T-cell (primary cell): ENCODE measurements at regions not wholly inside any gene's neighbourhood (a gene's known extent, or its start where the extent isn't known, plus 50 kb on each side); places are given as distances from the start of the nearest gene placed in this dataset.

ENCODE experiments used
- ATAC-seq, 4 experiments: fragments of 200-7000 bp in 3 of 4; fragments of 150-1000 bp in 1 of 4; cut with Tn5 transposase; replicated peaks in 1 of 4; 1 replicate in 3 of 4; 2 replicates in 1 of 4; pipeline ENCODE4 v1.10.0; 2021; ENCODE audit warnings: moderate library complexity in 3 of 4, mild to moderate bottlenecking in 2 of 4, moderate number of reproducible peaks in 1 of 4
- CTCF ChIA-PET, 2 donors: fragments of 300-600 bp; sonication (Branson Sonifier 250); formaldehyde crosslinking; loops; one replicate each; lab custom pipeline; 2022; ENCODE audit warnings: antibody characterized with exemption in 2 of 2; lab: Charles Lee
- POLR2A ChIA-PET, 2 donors: fragments of 300-600 bp; sonication (Branson Sonifier 250); formaldehyde crosslinking; loops; one replicate each; lab custom pipeline; 2022; ENCODE audit warnings: antibody characterized with exemption in 2 of 2; lab: Charles Lee
- DNase-seq, 35 experiments: peaks; one replicate each; pipeline versions ENCODE4 v3.0.0 to v3.0.0-alpha.2; 2013 to 2023
- H3K27ac ChIP-seq: one replicate; pipeline ENCODE4 v1.5.1; 2013; ENCODE audit warnings: low read length
- H3K27me3 ChIP-seq, 2 experiments: replicated peaks in 1 of 2; 1 replicate in 1 of 2; 2 replicates in 1 of 2; pipeline versions ENCODE4 v1.6.1 to v1.7.0; 2013; ENCODE audit warnings: low read length in 1 of 2, mixed read lengths in 1 of 2; ENCODE audit not compliant: control insufficient read depth in 2 of 2, insufficient read depth in 2 of 2; ENCODE audit errors: extremely low read depth in 1 of 2
- H3K36me3 ChIP-seq, 2 donors: 1 replicate in 1 of 2; 2 replicates in 1 of 2; pipeline versions ENCODE4 v1.6.1 to v1.7.0; 2013; ENCODE audit warnings: low read length in 1 of 2; ENCODE audit not compliant: control insufficient read depth in 2 of 2, insufficient read depth in 1 of 2; ENCODE audit errors: extremely low read depth in 1 of 2
- H3K4me1 ChIP-seq, 2 experiments: 1 replicate in 1 of 2; 2 replicates in 1 of 2; pipeline versions ENCODE4 v1.6.1 to v1.7.0; 2013; ENCODE audit warnings: low read length in 2 of 2, mixed read lengths in 1 of 2; ENCODE audit not compliant: insufficient read depth in 2 of 2, control insufficient read depth in 1 of 2; ENCODE audit errors: extremely low read depth in 1 of 2
- H3K4me3 ChIP-seq, 2 donors: 1 replicate in 1 of 2; 2 replicates in 1 of 2; pipeline versions ENCODE4 v1.5.1 to v1.7.0; 2013; ENCODE audit warnings: mild to moderate bottlenecking in 2 of 2, low read length in 1 of 2, moderate library complexity in 1 of 2; ENCODE audit not compliant: control insufficient read depth in 1 of 2; ENCODE audit errors: extremely low read depth in 1 of 2
- H3K9me3 ChIP-seq: 2 replicates; pipeline ENCODE4 v1.7.0; 2013
- H3K27ac Mint-ChIP-seq, 2 donors: one replicate each; pipeline ENCODE4 v1.8.0; 2020 to 2021; ENCODE audit warnings: mild to moderate bottlenecking in 2 of 2, mixed read lengths in 2 of 2
- H3K27me3 Mint-ChIP-seq, 2 donors: one replicate each; pipeline ENCODE4 v1.8.0; 2021 to 2022; ENCODE audit warnings: mixed read lengths in 2 of 2
- H3K36me3 Mint-ChIP-seq: one replicate; pipeline ENCODE4 v1.8.0; 2021; ENCODE audit warnings: mixed read lengths
- H3K4me1 Mint-ChIP-seq, 3 donors: one replicate each; pipeline ENCODE4 v1.8.0; 2020 to 2022; ENCODE audit warnings: mixed read lengths in 3 of 3, mild to moderate bottlenecking in 1 of 3
- H3K4me3 Mint-ChIP-seq, 3 donors: one replicate each; pipeline ENCODE4 v1.8.0; 2020 to 2022; ENCODE audit warnings: mild to moderate bottlenecking in 3 of 3, mixed read lengths in 3 of 3, moderate library complexity in 3 of 3
- H3K9me3 Mint-ChIP-seq, 3 donors: one replicate each; pipeline ENCODE4 v1.8.0; 2020 to 2022; ENCODE audit warnings: mixed read lengths in 3 of 3
- WGBS: methylation state at CpG from one replicate; pipeline ENCODE4 v1.1.5; 2013; ENCODE audit warnings: missing lambda C conversion rate; ENCODE audit not compliant: insufficient coverage; 5-methylcytosine and 5-hydroxymethylcytosine counted together

- Histone ChIP-seq H3K4me3 (no peak overlapping the region), H3K4me1 (no peaks in the 10 kb centered on the region), H3K36me3 (no peaks in the 10 kb centered on the region), H3K27me3 (no peaks in the 10 kb centered on the region), H3K9me3 (no peaks in the 10 kb centered on the region), H3K27ac (no peak overlapping the region)
- Mint-ChIP-seq H3K27me3 (peaks cover 13 to 24% of the 10 kb centered on the region in 2 donors), H3K4me1 (no peaks in the 10 kb centered on the region), H3K27ac (no peak overlapping the region), H3K36me3 (peaks cover 7% of the 10 kb centered on the region), H3K9me3 (peaks cover 7 to 40% (median 15%) of the 10 kb centered on the region in 3 donors), H3K4me3 (no peak overlapping the region)
- POLR2A ChIA-PET = no interaction called here
- DNase-seq = no peak
- WGBS = no CpG with 5 or more reads among the region's 1 CpG
- CTCF ChIA-PET = no interaction called here
- ATAC-seq = no peak
Observed at GRCh38 chr5:96265487-96265886, 167.6 kb downstream of the PCSK1 start.

- no peak overlapping the region for H3K4me3 Mint-ChIP-seq
- POLR2A ChIA-PET = no interaction called here
- H3K4me1 Mint-ChIP-seq = no peaks in the 10 kb centered on the region
- Histone ChIP-seq H3K27ac (no peak overlapping the region), H3K36me3 (no peaks in the 10 kb centered on the region), H3K4me1 (no peaks in the 10 kb centered on the region), H3K27me3 (no peaks in the 10 kb centered on the region), H3K4me3 (no peak overlapping the region), H3K9me3 (no peaks in the 10 kb centered on the region)
- no peak overlapping the region for H3K27ac Mint-ChIP-seq
- H3K36me3 Mint-ChIP-seq = peaks cover 7% of the 10 kb centered on the region
- CTCF ChIA-PET = no interaction called here
- peaks cover 7 to 26% (median 12%) of the 10 kb centered on the region in 3 donors for H3K9me3 Mint-ChIP-seq
- DNase-seq (no peak), ATAC-seq (no peak)
- WGBS = no CpG with 5 or more reads among the region's 3 CpGs
- H3K27me3 Mint-ChIP-seq = peaks cover 11 to 29% of the 10 kb centered on the region in 2 donors
Observed at GRCh38 chr5:96264047-96264446, 169.0 kb downstream of the PCSK1 start.

GRCh38 chr5:96262105-96262504, 170.9 kb downstream of the PCSK1 start:
- DNase-seq = no peak
- Histone ChIP-seq H3K27ac (no peak overlapping the region), H3K9me3 (no peaks in the 10 kb centered on the region), H3K27me3 (no peaks in the 10 kb centered on the region), H3K4me3 (no peak overlapping the region), H3K4me1 (no peaks in the 10 kb centered on the region), H3K36me3 (no peaks in the 10 kb centered on the region)
- ChIA-PET POLR2A (no interaction called here), CTCF (interaction anchor here (0.5 to 0.6 kb wide), 2 partner anchors 491 to 676 kb away, joined by 3 read pairs; no protein-coding TSS in a partner anchor)
- Mint-ChIP-seq H3K36me3 (peaks cover 4% of the 10 kb centered on the region), H3K27ac (no peak overlapping the region), H3K4me1 (no peaks in the 10 kb centered on the region), H3K27me3 (peaks cover 11 to 36% of the 10 kb centered on the region in 2 donors), H3K4me3 (no peak overlapping the region), H3K9me3 (peaks cover 7 to 13% (median 8%) of the 10 kb centered on the region in 3 donors)
- no CpG with 5 or more reads among the region's 3 CpGs for whole genome bisulfite sequencing
- ATAC-seq = no peak

- DNase-seq (no peak), ATAC-seq (no peak)
- no peaks in the 10 kb centered on the region for H3K4me1 ChIP-seq
- H3K9me3 ChIP-seq = no peaks in the 10 kb centered on the region
- Mint-ChIP-seq H3K9me3 (peaks cover 0 to 7% (median 3%) of the 10 kb centered on the region in 3 donors), H3K27me3 (peaks cover 12 to 40% of the 10 kb centered on the region in 2 donors), H3K36me3 (no peaks in the 10 kb centered on the region), H3K4me1 (no peaks in the 10 kb centered on the region), H3K4me3 (no peak overlapping the region), H3K27ac (no peak overlapping the region)
- H3K36me3 ChIP-seq = no peaks in the 10 kb centered on the region
- 100% methylated on average over 2 of the region's 5 CpGs for WGBS
- no peak overlapping the region for H3K4me3 ChIP-seq
- no peaks in the 10 kb centered on the region for H3K27me3 ChIP-seq
- CTCF ChIA-PET = no interaction called here
- POLR2A ChIA-PET = no interaction called here
- H3K27ac ChIP-seq = no peak overlapping the region
Observed at GRCh38 chr5:96260009-96260408, 173.0 kb downstream of the PCSK1 start.

GRCh38 chr5:96259151-96259772, 173.8 kb downstream of the PCSK1 start:
- no peak for ATAC-seq
- H3K27ac ChIP-seq = no peak overlapping the region

GRCh38 chr5:96258692-96259091, 174.4 kb downstream of the PCSK1 start:
- H3K27me3 ChIP-seq = no peaks in the 10 kb centered on the region
- H3K27ac ChIP-seq = no peak overlapping the region
- peaks cover 0 to 7% (median 0%) of the 10 kb centered on the region in 3 donors for H3K9me3 Mint-ChIP-seq
- peaks cover 8 to 28% of the 10 kb centered on the region in 2 donors for H3K27me3 Mint-ChIP-seq
- H3K4me3 Mint-ChIP-seq = no peak overlapping the region
- H3K4me1 ChIP-seq = no peaks in the 10 kb centered on the region
- no peak overlapping the region for H3K27ac Mint-ChIP-seq
- no peaks in the 10 kb centered on the region for H3K4me1 Mint-ChIP-seq
- H3K36me3 Mint-ChIP-seq = no peaks in the 10 kb centered on the region
- no peaks in the 10 kb centered on the region for H3K9me3 ChIP-seq
- H3K4me3 ChIP-seq = no peak overlapping the region
- no peaks in the 10 kb centered on the region for H3K36me3 ChIP-seq
- POLR2A ChIA-PET = no interaction called here
- CTCF ChIA-PET = no interaction called here
- ATAC-seq = no peak
- no peak for DNase-seq

More at GRCh38 chr5:96259151-96259772, 173.8 kb downstream of the PCSK1 start:
- Mint-ChIP-seq H3K4me1 (no peaks in the 10 kb centered on the region), H3K27me3 (peaks cover 10 to 32% of the 10 kb centered on the region in 2 donors), H3K36me3 (no peaks in the 10 kb centered on the region), H3K27ac (no peak overlapping the region), H3K4me3 (no peak overlapping the region), H3K9me3 (peaks cover 0 to 7% (median 0%) of the 10 kb centered on the region in 3 donors)
- POLR2A ChIA-PET = no interaction called here
- Histone ChIP-seq H3K4me3 (no peak overlapping the region), H3K36me3 (no peaks in the 10 kb centered on the region), H3K27me3 (no peaks in the 10 kb centered on the region), H3K4me1 (no peaks in the 10 kb centered on the region), H3K9me3 (no peaks in the 10 kb centered on the region)
- no peak for DNase-seq
- CTCF ChIA-PET = no interaction called here
- WGBS = no CpG with 5 or more reads among the region's 2 CpGs
